ENCODE measurements at regions not wholly inside any gene's neighbourhood (a gene's known extent, or its start where the extent isn't known, plus 50 kb on each side); places are given as distances from the start of the nearest gene placed in this dataset.

DNA sequence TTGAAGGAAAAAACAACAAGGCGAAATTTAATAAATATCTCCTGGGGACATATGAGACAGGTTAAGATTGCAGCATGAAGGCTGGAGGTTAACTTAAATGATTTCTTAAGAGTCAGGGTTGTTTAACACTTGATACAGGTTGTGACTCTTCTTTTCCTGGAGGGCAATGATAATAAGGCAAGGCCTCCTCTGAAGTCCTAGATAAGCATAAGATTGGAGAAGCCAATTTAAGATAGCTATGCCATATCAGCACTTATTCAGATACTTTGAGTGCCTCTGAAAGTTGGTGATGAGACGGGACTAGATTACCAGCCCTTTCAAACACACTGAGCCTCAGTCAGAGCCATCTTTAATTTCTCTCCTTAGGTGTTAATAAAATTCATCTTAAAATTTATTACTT lies 350.8 kb downstream of the FBXO8 start:
- no peak for DNase-seq (ENCODE audit: low read depth in 2 of 3, low spot score in 1 of 3)

DNA sequence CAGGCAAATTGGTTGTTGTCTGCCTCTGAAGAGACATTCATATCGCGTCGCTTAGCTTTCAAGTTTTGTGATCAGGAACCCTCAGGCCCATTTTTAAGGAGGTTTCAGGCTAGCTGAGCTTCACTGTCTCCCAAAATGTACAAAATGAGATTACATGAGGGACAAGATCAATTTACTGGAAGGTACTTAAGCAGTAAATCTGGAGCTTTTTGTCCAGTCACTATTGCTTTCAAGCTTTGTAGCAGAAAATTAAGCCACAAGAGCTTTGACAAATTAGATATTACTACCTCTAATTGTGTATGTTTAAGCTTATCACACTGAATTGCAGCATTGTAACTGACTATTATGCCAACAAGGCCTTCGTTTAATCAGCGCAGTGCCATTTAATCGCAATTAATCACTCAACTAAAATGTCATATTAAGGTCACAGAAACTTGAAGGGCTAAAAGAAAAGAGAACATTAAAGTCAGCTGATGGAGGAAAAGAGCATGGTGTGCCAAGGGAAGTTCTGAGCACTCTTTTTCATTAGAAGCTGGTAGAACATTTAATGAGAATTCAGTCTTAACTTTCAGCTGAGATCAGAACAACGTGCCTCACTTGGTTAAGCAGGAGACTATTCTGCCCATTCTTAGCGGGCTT lies 353.0 kb downstream of the FBXO8 start:
- no peak for DNase-seq (ENCODE audit: low read depth in 2 of 3, low spot score in 1 of 3)

DNA sequence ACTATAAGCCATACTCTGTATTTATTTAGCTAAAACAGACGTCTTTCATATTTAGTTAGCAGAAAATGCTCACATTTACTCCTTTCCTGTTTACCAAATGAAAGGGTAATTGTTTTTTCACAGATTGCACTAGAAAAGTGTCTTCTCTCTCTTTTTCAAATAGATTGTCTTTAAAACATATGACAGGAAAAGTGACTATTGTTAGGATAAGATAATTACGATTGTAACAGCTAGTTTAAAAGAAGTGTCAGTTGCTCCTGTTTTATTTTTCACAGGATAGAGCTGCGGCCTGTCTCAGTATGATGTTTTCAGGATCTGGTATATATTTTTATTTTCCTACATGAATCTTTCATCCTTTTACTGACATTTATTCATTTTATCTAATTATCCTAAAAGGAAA lies 353.5 kb downstream of the FBXO8 start:
- DNase-seq (ENCODE audit: low read depth in 2 of 3, low spot score in 1 of 3) = no peak

DNA sequence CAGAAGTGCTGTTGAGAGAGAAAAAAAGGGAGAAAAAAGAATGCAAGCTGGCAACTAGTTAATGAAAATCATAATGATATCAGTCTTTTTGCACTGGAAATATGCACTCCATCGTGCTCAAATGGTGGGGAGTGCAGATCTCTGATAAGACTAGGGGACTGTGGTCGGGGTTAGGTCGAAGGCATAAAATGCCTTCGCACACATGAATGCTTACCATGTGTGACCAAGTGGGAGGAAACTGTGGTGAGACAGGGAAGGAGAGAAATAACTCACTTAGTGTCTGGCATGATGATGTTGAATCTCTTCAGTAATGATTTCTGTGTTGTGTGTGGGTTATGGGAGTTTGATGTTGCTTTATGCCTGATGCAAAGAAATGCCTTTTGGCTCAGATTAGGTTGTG lies 358.9 kb downstream of the FBXO8 start:
- no peak for DNase-seq (ENCODE audit: low read depth in 2 of 3, low spot score in 1 of 3)

DNA sequence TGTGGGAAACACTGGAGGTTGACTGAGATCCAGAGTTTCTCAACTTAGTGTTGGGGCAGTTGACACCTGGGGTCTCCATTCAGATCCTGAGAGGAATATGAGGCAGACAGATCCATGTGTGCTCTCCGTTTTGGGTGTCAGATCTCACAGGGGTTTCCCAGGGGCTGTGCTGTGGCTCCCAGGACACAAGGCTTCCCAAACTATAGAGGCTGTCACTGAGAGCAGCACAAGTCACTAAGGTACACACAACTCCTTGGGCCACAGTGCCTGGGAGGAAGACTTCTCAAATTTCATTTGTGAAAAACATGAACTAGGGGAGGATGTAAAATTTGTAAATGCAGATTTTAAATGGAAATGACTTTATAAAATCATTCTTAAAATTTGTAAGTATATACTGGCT lies 363.6 kb downstream of the FBXO8 start:
- DNase-seq (ENCODE audit: low read depth in 2 of 3, low spot score in 1 of 3) = no peak

DNA sequence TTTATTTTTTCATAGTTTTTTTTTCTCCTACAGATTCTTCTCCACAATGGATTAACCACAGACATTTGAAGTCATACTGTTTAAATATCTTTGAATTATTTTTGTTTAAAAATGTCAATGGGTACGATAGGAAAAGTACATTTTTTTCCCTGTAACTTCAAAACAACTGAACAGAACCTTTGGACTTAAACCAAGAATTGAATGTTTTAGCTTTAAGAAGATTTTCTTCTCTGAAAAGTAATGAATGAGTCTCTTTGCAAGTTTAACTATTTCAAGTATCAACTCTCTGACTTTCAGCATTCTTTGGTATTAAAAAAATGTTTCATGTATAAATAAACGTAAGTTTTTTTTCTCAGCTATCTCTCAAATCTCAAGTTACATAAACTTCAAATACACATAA lies 364.3 kb downstream of the FBXO8 start:
- DNase-seq (ENCODE audit: low read depth in 2 of 3, low spot score in 1 of 3) = no peak

DNA sequence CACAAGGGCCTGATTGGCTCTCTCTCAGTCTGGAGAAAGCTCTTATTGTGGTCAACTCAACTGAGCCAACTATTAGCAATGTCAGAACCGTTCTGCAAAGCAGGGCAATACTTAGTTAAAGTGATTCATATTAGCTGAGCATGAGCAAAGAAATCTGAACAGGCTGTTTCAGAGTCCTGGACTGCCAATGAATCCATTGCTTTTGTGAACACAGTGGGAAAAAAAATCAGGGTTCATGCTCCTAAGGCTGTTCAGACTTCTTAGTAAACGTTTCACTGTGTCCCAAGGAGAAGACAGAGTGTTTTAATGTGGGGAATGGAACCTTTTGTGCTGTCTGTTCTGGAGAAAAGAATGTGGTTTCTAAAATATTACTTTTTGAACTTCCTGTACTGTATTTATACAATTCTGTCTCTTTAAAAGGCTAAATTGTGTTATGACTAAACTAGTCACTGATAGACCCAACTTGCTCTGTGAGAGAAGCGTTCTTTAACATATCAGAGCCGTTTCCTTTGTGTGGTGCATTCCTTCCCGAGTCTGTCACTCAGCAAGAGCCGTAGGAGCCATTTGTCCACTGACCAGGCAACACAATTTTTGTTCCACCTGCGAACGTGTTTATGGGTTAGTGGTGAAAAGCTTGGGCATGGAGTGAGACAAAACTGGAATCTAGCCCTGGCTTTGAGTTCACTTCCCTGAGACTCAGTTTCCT lies 366.1 kb downstream of the FBXO8 start:
- DNase-seq (ENCODE audit: low read depth in 2 of 3, low spot score in 1 of 3) = no peak

DNA sequence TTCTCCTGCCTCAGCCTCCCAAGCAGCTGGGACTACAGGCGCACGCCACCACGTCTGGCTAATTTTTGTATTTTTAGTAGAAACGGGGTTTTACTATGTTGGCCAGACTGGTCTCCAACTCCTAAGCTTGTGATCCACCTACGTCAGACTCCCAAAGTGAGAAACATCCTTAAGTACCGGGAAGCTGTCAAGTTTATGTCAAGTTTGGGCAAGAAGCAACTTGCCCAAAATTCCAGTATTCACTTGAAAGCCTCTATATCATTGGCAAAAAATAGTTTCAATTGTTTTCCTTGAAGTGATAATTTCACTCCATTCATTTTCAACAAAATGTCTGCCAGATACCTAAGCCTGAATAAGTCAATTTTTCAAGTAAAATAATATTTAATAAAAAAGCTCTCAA lies 370.0 kb downstream of the FBXO8 start:
- no peak for DNase-seq (ENCODE audit: low read depth in 2 of 3, low spot score in 1 of 3)

DNA sequence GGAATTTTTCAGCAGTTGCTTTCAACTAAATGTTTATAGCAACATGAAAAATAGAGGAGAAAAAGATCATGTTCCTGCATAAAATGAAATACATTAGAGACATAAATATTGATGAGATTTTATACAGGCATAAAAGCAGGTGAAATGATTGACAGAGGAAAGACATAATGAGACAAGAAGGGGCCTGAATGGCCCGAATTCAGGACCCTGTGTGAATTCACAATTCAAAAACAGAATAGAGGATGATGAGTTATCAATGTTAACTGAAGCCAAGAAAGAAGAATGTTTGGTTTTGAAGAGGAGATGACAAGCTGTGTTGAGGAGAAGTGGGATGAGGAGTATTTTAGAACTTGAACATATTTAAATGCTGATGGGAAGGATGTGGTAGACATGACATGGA lies 371.1 kb downstream of the FBXO8 start:
- no peak for DNase-seq (ENCODE audit: low read depth in 2 of 3, low spot score in 1 of 3)

DNA sequence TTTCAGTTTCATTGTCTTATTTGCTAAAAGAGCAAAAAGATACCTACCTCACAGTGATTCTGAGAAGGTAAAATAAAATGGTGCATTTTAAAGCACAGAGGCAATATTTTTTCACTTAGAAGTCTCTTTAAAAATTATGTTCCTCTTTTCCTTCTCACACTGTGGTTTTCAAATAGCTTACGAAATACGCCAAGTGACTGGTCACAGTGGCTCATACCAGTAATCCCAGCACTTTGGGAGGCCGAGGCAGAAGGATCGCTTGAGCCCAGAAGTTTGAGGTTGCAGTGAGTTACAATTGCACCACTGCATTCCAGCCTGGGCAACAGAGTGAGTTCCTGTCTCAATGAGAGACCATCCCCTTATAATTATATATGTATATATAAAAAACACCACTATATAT lies 372.6 kb downstream of the FBXO8 start:
- no peak for DNase-seq (ENCODE audit: low read depth in 2 of 3, low spot score in 1 of 3)

DNA sequence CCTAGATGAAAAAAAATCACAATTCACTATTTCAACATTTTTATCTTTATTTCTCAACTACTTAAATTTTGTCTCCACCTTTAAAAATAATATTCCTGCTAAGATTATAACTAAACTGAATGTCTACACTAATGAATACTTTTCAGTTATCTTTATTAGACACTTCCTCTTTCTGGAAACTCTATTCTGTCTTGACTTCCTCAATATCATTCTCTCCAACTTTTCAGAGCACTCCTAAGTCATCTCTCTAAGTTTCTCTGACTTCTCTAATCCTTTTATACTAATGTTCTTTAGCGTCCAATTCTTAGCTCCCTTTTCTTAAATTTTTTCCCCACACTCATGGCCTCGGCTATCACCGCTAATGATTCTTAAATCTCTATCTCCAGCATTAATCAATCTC lies 374.2 kb downstream of the FBXO8 start:
- no peak for DNase-seq (ENCODE audit: low read depth in 2 of 3, low spot score in 1 of 3)

DNA sequence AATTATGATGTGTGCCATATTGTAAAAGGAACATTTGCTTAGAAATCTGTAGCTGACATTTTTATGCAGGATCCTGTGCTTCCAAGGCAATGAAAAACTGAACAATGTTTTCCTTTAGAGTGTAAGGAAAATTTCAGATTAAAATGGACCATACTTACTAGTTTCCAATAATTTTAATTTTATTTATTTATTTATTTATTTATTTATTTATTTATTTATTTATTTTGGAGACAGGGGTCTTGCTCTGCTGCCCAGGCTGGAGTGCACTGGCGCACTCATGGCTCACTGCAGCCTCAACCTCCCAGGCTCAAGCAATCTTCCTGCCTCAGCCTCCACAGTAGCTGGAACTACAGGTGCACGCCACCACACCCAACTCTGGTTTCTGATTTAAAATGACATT lies 369.8 kb upstream of the HAND2 start:
- no peak for DNase-seq (ENCODE audit: low read depth in 2 of 3, low spot score in 1 of 3)

DNA sequence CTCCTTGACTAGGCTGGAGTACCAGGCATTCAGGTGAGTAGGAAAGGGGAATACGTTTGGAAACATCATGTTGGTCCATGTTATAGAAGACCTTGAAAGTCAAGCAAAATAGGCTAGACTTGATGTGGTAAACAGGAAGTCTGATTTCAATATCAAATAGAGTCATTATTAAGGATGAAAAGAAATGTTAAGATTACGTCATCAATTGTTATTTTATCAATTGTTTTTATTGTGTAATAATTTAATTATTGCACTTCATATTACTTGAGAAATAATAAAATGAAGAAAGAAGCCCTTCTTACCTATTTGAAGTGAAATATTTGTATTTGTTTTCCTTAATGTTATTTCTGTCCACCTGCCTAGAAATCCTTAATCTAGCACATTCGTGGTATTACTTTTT lies 361.0 kb upstream of the HAND2 start:
- no peak for DNase-seq (ENCODE audit: low read depth in 2 of 3, low spot score in 1 of 3)

DNA sequence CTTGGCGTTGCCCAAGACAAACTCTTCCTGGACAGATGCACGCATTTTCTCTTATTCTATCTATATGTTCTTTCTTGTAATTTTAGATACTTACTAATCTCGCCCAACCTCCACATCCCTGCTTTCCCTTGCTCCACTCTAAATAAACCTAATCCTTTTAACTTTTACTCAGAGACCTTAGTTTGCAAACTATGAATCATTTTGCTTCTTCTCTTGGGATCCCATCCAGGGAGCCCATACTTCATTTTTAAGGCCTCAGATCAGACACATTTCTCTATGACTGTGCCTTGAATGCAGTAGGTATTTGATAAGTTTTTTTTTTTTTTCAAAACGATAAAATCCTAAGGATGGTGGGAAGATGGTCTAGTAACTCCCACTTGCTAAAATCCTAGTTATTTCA lies 353.8 kb upstream of the HAND2 start:
- DNase-seq (ENCODE audit: low read depth in 2 of 3, low spot score in 1 of 3) = no peak

DNA sequence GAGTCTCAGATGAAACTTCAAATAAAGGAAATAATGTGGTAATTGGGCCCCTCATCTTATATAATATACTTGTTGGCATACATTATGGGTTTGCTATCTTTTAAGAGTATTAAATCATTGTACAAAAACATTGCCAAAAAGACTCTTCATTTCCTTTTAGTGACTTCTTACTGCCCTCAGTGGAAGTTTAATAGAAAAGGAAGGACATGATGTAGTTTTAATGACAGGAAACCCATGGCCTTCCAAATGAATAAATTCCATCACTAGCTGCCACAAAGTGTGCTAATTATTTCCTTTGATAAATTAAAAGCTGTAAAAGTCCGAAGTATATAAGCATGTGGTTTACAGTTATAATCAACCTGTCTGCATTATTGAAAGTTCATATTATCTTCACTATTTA lies 350.9 kb upstream of the HAND2 start:
- DNase-seq (ENCODE audit: low read depth in 2 of 3, low spot score in 1 of 3) = no peak

DNA sequence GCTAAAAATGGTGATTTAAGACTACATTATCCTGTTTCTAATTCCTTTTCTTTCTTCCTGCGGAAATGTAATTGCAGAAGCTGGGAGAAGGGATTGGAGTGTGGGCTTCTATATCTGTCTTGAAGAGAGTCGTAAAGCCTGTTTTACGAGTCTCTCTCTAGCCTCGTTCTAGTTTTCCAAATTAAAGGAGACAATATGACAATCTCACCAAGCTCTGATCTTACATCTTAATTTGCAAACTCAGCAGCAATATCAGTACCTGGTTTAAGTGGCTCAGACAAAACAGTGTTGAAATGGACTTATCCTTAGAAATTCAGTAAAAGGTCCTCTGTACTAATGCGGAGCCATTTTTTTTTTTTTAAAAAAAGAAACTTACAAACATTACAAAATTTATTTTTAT lies 349.5 kb upstream of the HAND2 start:
- no peak for DNase-seq (ENCODE audit: low read depth in 2 of 3, low spot score in 1 of 3)

DNA sequence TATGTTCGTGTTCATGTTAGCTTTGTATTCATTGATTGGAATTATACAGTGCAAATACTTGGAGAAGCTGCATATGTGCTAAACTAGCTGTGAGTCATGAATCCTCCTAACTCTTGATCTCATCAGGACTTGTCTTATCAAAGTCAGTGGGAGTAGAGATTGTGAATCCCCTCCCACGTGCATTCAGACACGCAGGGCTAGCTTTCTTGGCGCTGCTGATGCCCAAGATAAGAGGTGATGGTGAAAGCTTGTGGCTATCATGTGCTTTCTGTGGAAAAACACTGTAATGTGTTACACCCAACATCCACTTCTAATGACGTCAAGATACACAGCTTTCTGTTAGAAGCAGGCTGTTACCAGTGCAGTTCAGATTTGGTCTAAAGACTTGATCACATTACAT lies 348.7 kb upstream of the HAND2 start:
- DNase-seq (ENCODE audit: low read depth in 2 of 3, low spot score in 1 of 3) = no peak

DNA sequence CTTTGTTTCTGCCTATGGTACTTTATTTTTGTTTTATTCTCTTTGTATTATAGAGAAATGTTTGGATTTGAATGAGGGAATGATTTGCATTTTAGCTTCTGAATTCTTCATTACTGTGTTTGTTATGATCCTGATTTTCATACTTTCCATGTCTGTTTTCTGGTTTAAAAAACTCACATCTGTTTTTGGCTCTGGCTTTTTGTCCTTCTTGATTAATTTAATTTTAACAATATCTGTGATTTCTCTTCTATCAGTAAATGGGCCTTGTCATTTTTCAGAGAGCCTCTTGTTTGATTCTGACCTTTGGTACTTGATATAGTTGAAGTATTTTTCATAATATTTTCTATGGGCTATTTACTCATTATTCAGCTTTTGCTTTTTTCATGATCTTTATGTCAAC lies 341.6 kb upstream of the HAND2 start:
- DNase-seq (ENCODE audit: low read depth in 2 of 3, low spot score in 1 of 3) = no peak

DNA sequence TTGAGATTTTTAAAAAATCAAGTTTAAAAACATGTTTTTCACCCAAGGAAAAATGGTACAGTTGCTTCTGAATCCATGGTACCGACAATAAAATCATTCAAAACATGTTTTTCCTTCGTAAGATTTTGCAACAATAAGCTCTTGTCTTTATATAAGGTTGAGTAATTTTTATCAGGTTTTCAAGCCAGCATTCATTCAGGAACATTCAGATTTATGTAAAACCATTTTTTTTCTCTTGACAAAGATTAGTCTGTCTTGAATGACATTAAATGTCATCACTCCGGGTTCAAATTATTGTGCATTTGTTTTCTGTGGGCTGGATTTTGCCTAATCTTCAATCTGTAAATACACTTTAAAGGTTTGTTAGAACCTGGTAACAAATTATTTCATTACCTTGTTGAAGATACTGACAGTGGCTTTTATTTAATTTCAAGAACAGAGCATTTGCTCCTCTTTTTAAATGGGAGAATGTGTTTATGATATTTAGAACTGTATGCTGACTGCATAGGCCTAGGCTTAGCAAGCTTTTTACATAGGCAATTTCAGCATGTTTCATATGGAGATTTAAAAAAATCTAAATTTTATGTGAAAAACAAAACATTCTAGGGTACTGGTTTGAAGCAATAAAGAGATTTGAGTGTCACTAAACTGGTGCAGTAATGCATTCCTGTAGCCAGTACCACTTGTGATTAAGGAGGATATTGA lies 336.4 kb upstream of the HAND2 start:
- DNase-seq (ENCODE audit: low read depth in 2 of 3, low spot score in 1 of 3) = no peak

DNA sequence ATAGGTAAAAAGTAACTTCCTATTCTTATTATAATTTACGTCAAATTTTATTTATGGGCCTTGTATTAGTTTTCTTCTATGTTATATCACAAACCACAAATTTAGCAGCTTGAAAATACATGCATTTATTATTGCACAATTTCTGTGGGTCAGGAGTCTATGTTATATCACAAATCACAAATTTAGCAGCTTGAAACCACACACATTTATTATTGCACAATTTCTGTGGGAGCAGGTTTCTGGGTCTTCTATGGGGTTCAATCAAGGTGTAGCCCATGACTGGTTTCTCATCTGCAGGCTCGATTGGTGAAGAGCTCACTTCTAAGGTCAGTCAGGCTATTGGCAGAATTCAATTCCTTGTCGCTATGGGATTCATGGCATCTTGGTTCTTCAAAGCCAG lies 332.7 kb upstream of the HAND2 start:
- no peak for DNase-seq (ENCODE audit: low read depth in 2 of 3, low spot score in 1 of 3)

DNA sequence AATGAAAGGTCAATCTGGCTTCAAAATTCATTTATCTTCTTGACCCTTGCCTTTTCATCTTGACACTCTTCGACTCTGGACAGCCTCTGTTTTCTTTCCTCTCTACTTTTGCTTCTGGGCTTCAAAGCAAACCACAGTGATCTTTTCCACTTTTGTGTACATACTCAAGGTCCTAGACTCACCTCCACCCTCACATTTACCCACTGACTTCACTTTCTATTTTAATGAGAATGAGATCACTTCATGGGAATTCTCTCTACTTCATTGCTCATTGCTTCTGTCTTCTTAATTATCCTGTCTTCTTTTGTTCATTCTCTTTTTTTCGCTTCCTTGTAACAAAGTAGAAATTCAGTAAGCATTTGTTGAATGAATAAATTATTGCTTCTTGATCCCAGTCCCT lies 330.1 kb upstream of the HAND2 start:
- DNase-seq (ENCODE audit: low read depth in 2 of 3, low spot score in 1 of 3) = no peak

DNA sequence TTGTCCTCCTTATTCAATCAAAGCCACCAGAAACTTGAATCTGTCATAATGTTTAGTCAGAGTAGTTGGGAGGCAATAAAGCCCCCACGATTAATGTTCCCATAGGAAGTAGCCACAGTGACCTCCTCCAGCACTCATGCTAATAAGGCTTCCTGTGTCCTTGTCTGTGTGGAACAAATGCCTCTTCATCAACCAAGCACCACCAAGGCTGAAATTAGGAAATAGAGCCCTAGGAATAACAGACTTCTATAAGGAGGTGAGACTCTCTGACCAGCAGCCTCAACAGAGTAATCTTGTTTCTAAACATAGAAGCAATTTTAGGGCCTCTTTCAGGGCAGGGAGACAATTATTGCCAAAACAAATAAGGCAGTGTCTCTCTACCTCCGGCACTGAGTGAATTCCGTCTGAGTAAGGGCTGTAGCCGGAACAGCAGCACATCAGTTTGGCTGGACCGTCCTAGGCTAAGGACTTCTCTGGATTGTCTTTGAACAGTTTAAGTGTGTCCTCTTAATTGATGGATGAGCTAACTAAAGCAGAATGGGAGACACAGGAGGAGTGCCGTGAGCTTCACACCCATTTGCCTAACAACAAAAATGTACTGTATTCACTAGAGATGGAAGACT lies 329.2 kb upstream of the HAND2 start:
- no peak for DNase-seq (ENCODE audit: low read depth in 2 of 3, low spot score in 1 of 3)

Measured in stimulated activated CD4-positive, alpha-beta T cell treated with anti-CD3 and anti-CD28 coated beads, Interleukin-12 subunit alpha, Interleukin-12 subunit beta, amount 100 ng/mL, for 48 hours (primary cell).